ENCODE measurements at regions not wholly inside any gene's neighbourhood (a gene's known extent, or its start where the extent isn't known, plus 50 kb on each side); places are given as distances from the start of the nearest gene placed in this dataset.

GRCh38 chr1:168960114-168960513 lies 146.4 kb upstream of the ATP1B1 start:
- H3K36me3 ChIP-seq (ENCODE audit: control insufficient read depth in 2 of 3, insufficient read depth in 3 of 3, low read length in 3 of 3): no peaks in the 10 kb centered on the region
- H3K27ac ChIP-seq (ENCODE audit: low read depth in 2 of 2, low read length in 2 of 2): no peak overlapping the region
- no peaks in the 10 kb centered on the region for H3K27me3 ChIP-seq (ENCODE audit: control insufficient read depth, insufficient read depth, low read length)
- no peaks in the 10 kb centered on the region for H3K4me1 ChIP-seq (ENCODE audit: control insufficient read depth in 2 of 3, insufficient read depth in 2 of 3, low read depth in 1 of 3, low read length in 3 of 3)
- intact Hi-C loops (cut with DNase I): no loop called here
- H3K9me3 ChIP-seq (ENCODE audit: control insufficient read depth in 2 of 3, insufficient read depth in 1 of 3, low read length in 3 of 3): no peaks in the 10 kb centered on the region
- DNase-seq: no peak
- no peak overlapping the region for H3K9ac ChIP-seq (ENCODE audit: low read length in 3 of 3)
- H3K4me3 ChIP-seq (ENCODE audit: low read length in 3 of 3): no peak overlapping the region
- FAIRE-seq: no peak
- TF ChIP-seq CTCF (IDR thresholded peaks at IDR 0.05; ENCODE audit: borderline replicate concordance, extremely low read depth, insufficient read depth): no peak

- intact Hi-C loops (cut with DNase I): no loop called here
- no peak for FAIRE-seq
- DNase-seq: no peak
- TF ChIP-seq CTCF (IDR thresholded peaks at IDR 0.05; ENCODE audit: borderline replicate concordance, extremely low read depth, insufficient read depth): no peak
- no peak overlapping the region for H3K4me3 ChIP-seq (ENCODE audit: low read length in 3 of 3)
- no peaks in the 10 kb centered on the region for H3K4me1 ChIP-seq (ENCODE audit: control insufficient read depth in 2 of 3, insufficient read depth in 2 of 3, low read depth in 1 of 3, low read length in 3 of 3)
- no peaks in the 10 kb centered on the region for H3K27me3 ChIP-seq (ENCODE audit: control insufficient read depth, insufficient read depth, low read length)
- no peaks in the 10 kb centered on the region for H3K36me3 ChIP-seq (ENCODE audit: control insufficient read depth in 2 of 3, insufficient read depth in 3 of 3, low read length in 3 of 3)
- H3K9me3 ChIP-seq (ENCODE audit: control insufficient read depth in 2 of 3, insufficient read depth in 1 of 3, low read length in 3 of 3): no peaks in the 10 kb centered on the region
- no peak overlapping the region for H3K27ac ChIP-seq (ENCODE audit: low read depth in 2 of 2, low read length in 2 of 2)
- H3K9ac ChIP-seq (ENCODE audit: low read length in 3 of 3): no peak overlapping the region
These were observed 145.9 kb upstream of the ATP1B1 start for GRCh38 chr1:168960595-168960994.

- Histone ChIP-seq H3K4me1 (ENCODE audit: control insufficient read depth in 2 of 3, insufficient read depth in 2 of 3, low read depth in 1 of 3, low read length in 3 of 3) (no peaks in the 10 kb centered on the region), H3K9me3 (ENCODE audit: control insufficient read depth in 2 of 3, insufficient read depth in 1 of 3, low read length in 3 of 3) (no peaks in the 10 kb centered on the region), H3K9ac (ENCODE audit: low read length in 3 of 3) (no peak overlapping the region), H3K27ac (ENCODE audit: low read depth in 2 of 2, low read length in 2 of 2) (no peak overlapping the region), H3K4me3 (ENCODE audit: low read length in 3 of 3) (no peak overlapping the region), H3K27me3 (ENCODE audit: control insufficient read depth, insufficient read depth, low read length) (no peaks in the 10 kb centered on the region), H3K36me3 (ENCODE audit: control insufficient read depth in 2 of 3, insufficient read depth in 3 of 3, low read length in 3 of 3) (no peaks in the 10 kb centered on the region)
- TF ChIP-seq CTCF (IDR thresholded peaks at IDR 0.05; ENCODE audit: borderline replicate concordance, extremely low read depth, insufficient read depth): no peak
- FAIRE-seq: no peak
- intact Hi-C loops (cut with DNase I): no loop called here
- DNase-seq: no peak
These were observed 142.9 kb upstream of the ATP1B1 start for GRCh38 chr1:168963601-168964000.

- intact Hi-C loops (cut with DNase I): no loop called here
- Histone ChIP-seq H3K9ac (ENCODE audit: low read length in 3 of 3) (no peak overlapping the region), H3K4me1 (ENCODE audit: control insufficient read depth in 2 of 3, insufficient read depth in 2 of 3, low read depth in 1 of 3, low read length in 3 of 3) (no peaks in the 10 kb centered on the region), H3K27ac (ENCODE audit: low read depth in 2 of 2, low read length in 2 of 2) (no peak overlapping the region), H3K27me3 (ENCODE audit: control insufficient read depth, insufficient read depth, low read length) (no peaks in the 10 kb centered on the region), H3K36me3 (ENCODE audit: control insufficient read depth in 2 of 3, insufficient read depth in 3 of 3, low read length in 3 of 3) (no peaks in the 10 kb centered on the region), H3K4me3 (ENCODE audit: low read length in 3 of 3) (no peak overlapping the region), H3K9me3 (ENCODE audit: control insufficient read depth in 2 of 3, insufficient read depth in 1 of 3, low read length in 3 of 3) (no peaks in the 10 kb centered on the region)
- no peak for TF ChIP-seq CTCF (IDR thresholded peaks at IDR 0.05; ENCODE audit: borderline replicate concordance, extremely low read depth, insufficient read depth)
- no peak for DNase-seq
- no peak for FAIRE-seq
These were observed 142.0 kb upstream of the ATP1B1 start for GRCh38 chr1:168964478-168964877.

All from kidney (tissue), 13 donors.